22Rv1 (cell line): ENCODE measurements at regions not wholly inside any gene's neighbourhood (a gene's known extent, or its start where the extent isn't known, plus 50 kb on each side); places are given as distances from the start of the nearest gene placed in this dataset.

Experiments used
- H3K27ac ChIP-seq: fragments of 450-650 bp; 2 replicates; pipeline ENCODE4 v1.5.1; 2017
- CTCF ChIP-seq: fragments of 450-650 bp; IDR thresholded peaks from 2 replicates; pipeline ENCODE4 v1.5.1; 2017; ENCODE audit warnings: mild to moderate bottlenecking
- ZFX ChIP-seq: fragments of 450-650 bp; IDR thresholded peaks from 2 replicates; pipeline ENCODE4 v1.6.1; 2017; ENCODE audit warnings: antibody characterized with exemption, borderline replicate concordance

GRCh38 chr21:28256420-28256831 is 736.3 kb downstream of the LTN1 start:
- peak overlapping the region; percentile 71 for H3K27ac ChIP-seq
- TF ChIP-seq CTCF (no peak), ZFX (no peak)

- TF ChIP-seq CTCF, result no peak
- TF ChIP-seq ZFX, result no peak
- H3K27ac ChIP-seq, result no peak overlapping the region
These were observed 738.7 kb downstream of the LTN1 start for GRCh38 chr21:28253961-28254360.

- H3K27ac ChIP-seq, result no peak overlapping the region
- TF ChIP-seq CTCF, result no peak
- TF ChIP-seq ZFX, result no peak
These were observed 739.3 kb downstream of the LTN1 start for GRCh38 chr21:28253338-28253737.

GRCh38 chr21:28252928-28253327 is 739.7 kb downstream of the LTN1 start:
- TF ChIP-seq ZFX (no peak), CTCF (no peak)
- no peak overlapping the region for H3K27ac ChIP-seq

- no peak for TF ChIP-seq ZFX
- no peak for TF ChIP-seq CTCF
- H3K27ac ChIP-seq, result no peak overlapping the region
These were observed 741.7 kb downstream of the LTN1 start for GRCh38 chr21:28250946-28251345.

- TF ChIP-seq ZFX (no peak), CTCF (no peak)
These were observed 745.1 kb downstream of the LTN1 start for GRCh38 chr21:28247454-28248020.

GRCh38 chr21:28240586-28240985 is 752.1 kb downstream of the LTN1 start:
- TF ChIP-seq ZFX (no peak), CTCF (no peak)
- H3K27ac ChIP-seq, result no peak overlapping the region

More at GRCh38 chr21:28247454-28248020, 745.1 kb downstream of the LTN1 start:
- H3K27ac ChIP-seq, result peak overlapping the region; percentile 41
